CD4-positive, alpha-beta T cell (primary cell): ENCODE measurements at regions not wholly inside any gene's neighbourhood (a gene's known extent, or its start where the extent isn't known, plus 50 kb on each side); places are given as distances from the start of the nearest gene placed in this dataset.

ENCODE experiments used
- ATAC-seq: fragments of 200-7000 bp; cut with Tn5 transposase; one replicate; pipeline ENCODE4 v1.10.0; 2022; ENCODE audit warnings: mild to moderate bottlenecking; ENCODE audit not compliant: poor library complexity
- CTCF ChIA-PET: fragments of 350-600 bp; sonication (Branson Sonifier 250); formaldehyde crosslinking; loops from one replicate; lab custom pipeline; 2021; ENCODE audit warnings: antibody characterized with exemption, inconsistent platforms; lab: Charles Lee
- POLR2A ChIA-PET: fragments of 350-600 bp; sonication (Branson Sonifier 250); formaldehyde crosslinking; loops from one replicate; lab custom pipeline; 2021; ENCODE audit warnings: antibody characterized with exemption, inconsistent platforms; lab: Charles Lee
- DNase-seq, 14 experiments: peaks; one replicate each; pipeline ENCODE4 v3.0.0-alpha.2; 2013 to 2020; ENCODE audit warnings: mixed read lengths in 2 of 14
- H3K27ac ChIP-seq, 2 donors: one replicate each; pipeline versions ENCODE4 v1.5.1 to v1.7.0; 2013; ENCODE audit warnings: low read length in 2 of 2, low read depth in 1 of 2, mild to moderate bottlenecking in 1 of 2
- H3K27me3 ChIP-seq, 2 experiments: 1 replicate in 1 of 2; 2 replicates in 1 of 2; pipeline versions ENCODE4 v1.6.1 to v1.7.0; 2013; ENCODE audit warnings: low read length in 2 of 2, control low read depth in 1 of 2, mild to moderate bottlenecking in 1 of 2, moderate library complexity in 1 of 2; ENCODE audit not compliant: insufficient read depth in 2 of 2, control insufficient read depth in 1 of 2
- H3K36me3 ChIP-seq: one replicate; pipeline ENCODE4 v1.6.1; 2013; ENCODE audit warnings: low read length, control low read depth; ENCODE audit not compliant: insufficient read depth
- H3K4me1 ChIP-seq: one replicate; pipeline ENCODE4 v1.6.1; 2013; ENCODE audit warnings: low read length, control low read depth; ENCODE audit not compliant: insufficient read depth
- H3K4me3 ChIP-seq: one replicate; pipeline ENCODE4 v1.5.1; 2013; ENCODE audit warnings: mild to moderate bottlenecking, low read length, moderate library complexity
- H3K9me3 ChIP-seq, 2 experiments: 1 replicate in 1 of 2; 2 replicates in 1 of 2; pipeline versions ENCODE4 v1.6.1 to v1.7.0; 2013; ENCODE audit warnings: low read length in 2 of 2, mild to moderate bottlenecking in 2 of 2, control low read depth in 1 of 2, moderate library complexity in 1 of 2; ENCODE audit not compliant: control insufficient read depth in 1 of 2, insufficient read depth in 1 of 2
- H3K27ac Mint-ChIP-seq: one replicate; pipeline ENCODE4 v1.8.0; 2020; ENCODE audit warnings: mixed read lengths
- H3K27me3 Mint-ChIP-seq: one replicate; pipeline ENCODE4 v1.8.0; 2021; ENCODE audit warnings: mixed read lengths
- H3K36me3 Mint-ChIP-seq: one replicate; pipeline ENCODE4 v1.8.0; 2021; ENCODE audit warnings: low read depth, mixed read lengths
- H3K4me1 Mint-ChIP-seq: one replicate; pipeline ENCODE4 v1.8.0; 2021; ENCODE audit warnings: low read depth, mixed read lengths
- H3K4me3 Mint-ChIP-seq: one replicate; pipeline ENCODE4 v1.8.0; 2020; ENCODE audit warnings: mild to moderate bottlenecking, mixed read lengths
- H3K9me3 Mint-ChIP-seq: one replicate; pipeline ENCODE4 v1.8.0; 2020; ENCODE audit warnings: mixed read lengths
- CTCF ChIP-seq: fragments of 200-600 bp; IDR thresholded peaks from one replicate; pipeline ENCODE4 v1.8.0; 2022; ENCODE audit warnings: antibody characterized with exemption, mild to moderate bottlenecking
- intact Hi-C, 2 experiments: fragments of 100-400 bp; cut with DNase I in 1 of 2; cut with micrococcal nuclease in 1 of 2; formaldehyde crosslinking; loops; one replicate each; pipeline versions ENCODE4 v1.15.1 to v1.9.0; 2023 to 2025; cut with DNase I, micrococcal nuclease

- intact Hi-C loops: no loop called here
- POLR2A ChIA-PET: no interaction called here
These were observed 361.0 kb downstream of the GRXCR1 start for GRCh38 chr4:43253541-43253940.

GRCh38 chr4:43264730-43265129 is 372.2 kb downstream of the GRXCR1 start:
- Mint-ChIP-seq H3K4me3 (no peak overlapping the region), H3K27me3 (no peaks in the 10 kb centered on the region), H3K27ac (no peak overlapping the region), H3K9me3 (peaks cover 16% of the 10 kb centered on the region), H3K36me3 (no peaks in the 10 kb centered on the region), H3K4me1 (no peaks in the 10 kb centered on the region)
- DNase-seq (no peak), ATAC-seq (no peak)
- intact Hi-C loops: no loop called here
- TF ChIP-seq CTCF: no peak
- peaks cover 0 to 5% of the 10 kb centered on the region in 2 experiments for H3K9me3 ChIP-seq
- no peak overlapping the region for H3K27ac ChIP-seq
- H3K4me3 ChIP-seq: no peak overlapping the region
- ChIA-PET CTCF (no interaction called here), POLR2A (no interaction called here)
- no peaks in the 10 kb centered on the region for H3K27me3 ChIP-seq
- H3K4me1 ChIP-seq: no peaks in the 10 kb centered on the region
- H3K36me3 ChIP-seq: no peaks in the 10 kb centered on the region

More at GRCh38 chr4:43253541-43253940, 361.0 kb downstream of the GRXCR1 start:
- ATAC-seq (no peak), DNase-seq (no peak)
- H3K27me3 ChIP-seq: no peaks in the 10 kb centered on the region
- no peak overlapping the region for H3K4me3 ChIP-seq
- CTCF ChIA-PET: no interaction called here
- H3K27ac ChIP-seq: no peak overlapping the region
- H3K4me3 Mint-ChIP-seq: no peak overlapping the region
- TF ChIP-seq CTCF: no peak
- H3K4me1 Mint-ChIP-seq: no peaks in the 10 kb centered on the region
- H3K9me3 ChIP-seq: peaks cover 0 to 7% of the 10 kb centered on the region in 2 experiments
- no peaks in the 10 kb centered on the region for H3K27me3 Mint-ChIP-seq
- no peaks in the 10 kb centered on the region for H3K36me3 Mint-ChIP-seq
- H3K4me1 ChIP-seq: no peaks in the 10 kb centered on the region
- no peak overlapping the region for H3K27ac Mint-ChIP-seq
- H3K36me3 ChIP-seq: no peaks in the 10 kb centered on the region
- peaks cover 5% of the 10 kb centered on the region for H3K9me3 Mint-ChIP-seq

GRCh38 chr4:43271946-43272345 is 379.4 kb downstream of the GRXCR1 start:
- no peaks in the 10 kb centered on the region for H3K36me3 Mint-ChIP-seq
- H3K4me1 ChIP-seq: no peaks in the 10 kb centered on the region
- POLR2A ChIA-PET: no interaction called here
- no peak overlapping the region for H3K27ac Mint-ChIP-seq
- no peak for TF ChIP-seq CTCF
- H3K27me3 ChIP-seq: no peaks in the 10 kb centered on the region
- H3K9me3 ChIP-seq: peaks cover 0 to 9% of the 10 kb centered on the region in 2 experiments
- peaks cover 9% of the 10 kb centered on the region for H3K9me3 Mint-ChIP-seq
- H3K4me3 ChIP-seq: no peak overlapping the region
- H3K4me3 Mint-ChIP-seq: no peak overlapping the region
- no peak for DNase-seq
- H3K27ac ChIP-seq: no peak overlapping the region
- H3K4me1 Mint-ChIP-seq: no peaks in the 10 kb centered on the region
- no peaks in the 10 kb centered on the region for H3K36me3 ChIP-seq
- H3K27me3 Mint-ChIP-seq: no peaks in the 10 kb centered on the region
- no peak for ATAC-seq
- intact Hi-C loops: no loop called here
- CTCF ChIA-PET: no interaction called here
